HG03571 (cell line): ENCODE measurements at regions not wholly inside any gene's neighbourhood (a gene's known extent, or its start where the extent isn't known, plus 50 kb on each side); places are given as distances from the start of the nearest gene placed in this dataset.
"Not testable (repeated sequence)": the region's sequence is repeated elsewhere in the genome, so short reads cannot be mapped to it uniquely, and the experiment has no call there.

Experiments
- ATAC-seq: cut with Tn5 transposase; IDR thresholded peaks from one replicate; pipeline ENCODE4 v1.9.1; 2021; ENCODE audit not compliant: unreplicated experiment

- ATAC-seq: not testable (repeated sequence)
Measured at GRCh38 chr5:17755406-17755805, 121.1 kb downstream of the TAF11L14 start.

- ATAC-seq: no peak
Measured at GRCh38 chr5:17761326-17761725, 127.1 kb downstream of the TAF11L14 start.

- no peak for ATAC-seq
Measured at GRCh38 chr5:17763301-17763700, 129.0 kb downstream of the TAF11L14 start.

- ATAC-seq: no peak
Measured at GRCh38 chr5:17766031-17766430, 131.8 kb downstream of the TAF11L14 start.

- ATAC-seq: no peak
Measured at GRCh38 chr5:17769277-17769676, 135.0 kb downstream of the TAF11L14 start.

GRCh38 chr5:17772232-17772631 is 138.0 kb downstream of the TAF11L14 start:
- no peak for ATAC-seq

- no peak for ATAC-seq
Measured at GRCh38 chr5:17785774-17786173, 151.5 kb downstream of the TAF11L14 start.

GRCh38 chr5:17788351-17788750 is 154.1 kb downstream of the TAF11L14 start:
- ATAC-seq: no peak

GRCh38 chr5:17794201-17794600 is 159.9 kb downstream of the TAF11L14 start:
- ATAC-seq: no peak

GRCh38 chr5:17794815-17795214 is 160.6 kb downstream of the TAF11L14 start:
- ATAC-seq: no peak

GRCh38 chr5:17796142-17796541 is 161.9 kb downstream of the TAF11L14 start:
- no peak for ATAC-seq

GRCh38 chr5:17796757-17797396 is 162.6 kb downstream of the TAF11L14 start:
- no peak for ATAC-seq

GRCh38 chr5:17799521-17799920 is 165.3 kb downstream of the TAF11L14 start:
- ATAC-seq: no peak

GRCh38 chr5:17801595-17801994 is 167.3 kb downstream of the TAF11L14 start:
- no peak for ATAC-seq

GRCh38 chr5:17802256-17802655 is 168.0 kb downstream of the TAF11L14 start:
- ATAC-seq: no peak

- ATAC-seq: no peak
Measured at GRCh38 chr5:17803971-17804370, 169.7 kb downstream of the TAF11L14 start.

- ATAC-seq: no peak
Measured at GRCh38 chr5:17805227-17805825, 171.1 kb downstream of the TAF11L14 start.

- ATAC-seq: no peak
Measured at GRCh38 chr5:17806818-17807468, 172.7 kb downstream of the TAF11L14 start.

- no peak for ATAC-seq
Measured at GRCh38 chr5:17808566-17808965, 174.3 kb downstream of the TAF11L14 start.

- no peak for ATAC-seq
Measured at GRCh38 chr5:17810734-17811133, 176.5 kb downstream of the TAF11L14 start.

- no peak for ATAC-seq
Measured at GRCh38 chr5:17813214-17813613, 179.0 kb downstream of the TAF11L14 start.

- ATAC-seq: no peak
Measured at GRCh38 chr5:17816505-17816904, 182.2 kb downstream of the TAF11L14 start.
